NT2/D1 (cell line): ENCODE measurements at regions not wholly inside any gene's neighbourhood (a gene's known extent, or its start where the extent isn't known, plus 50 kb on each side); places are given as distances from the start of the nearest gene placed in this dataset.

ENCODE experiments used
- DNase-seq: peaks from one replicate; pipeline ENCODE4 v3.0.0-alpha.2; 2011; ENCODE audit warnings: low read depth, low spot score
- H3K27me3 ChIP-seq: 2 replicates; pipeline ENCODE4 v1.6.0; 2011; ENCODE audit warnings: mild to moderate bottlenecking; ENCODE audit not compliant: insufficient read length, insufficient read depth
- H3K36me3 ChIP-seq: 2 replicates; pipeline ENCODE4 v1.6.1; 2011; ENCODE audit warnings: mild to moderate bottlenecking, low read length, mixed read lengths; ENCODE audit not compliant: insufficient read depth, insufficient read length
- H3K4me1 ChIP-seq: 2 replicates; pipeline ENCODE4 v1.5.1; 2011; ENCODE audit not compliant: insufficient read depth, insufficient read length
- H3K4me3 ChIP-seq: 2 replicates; pipeline ENCODE4 v1.5.1; 2011; ENCODE audit warnings: low read depth; ENCODE audit not compliant: insufficient read length
- H3K9ac ChIP-seq: 2 replicates; pipeline ENCODE4 v1.6.0; 2011; ENCODE audit warnings: low read depth; ENCODE audit not compliant: insufficient read length
- H3K9me3 ChIP-seq: 2 replicates; pipeline ENCODE4 v1.5.1; 2011; ENCODE audit warnings: mild to moderate bottlenecking, low read length; ENCODE audit not compliant: insufficient read depth
- SUZ12 ChIP-seq: IDR thresholded peaks from 2 replicates; pipeline ENCODE4 v1.6.1; 2011; ENCODE audit not compliant: insufficient read length, insufficient read depth; ENCODE audit errors: extremely low read depth
- YY1 ChIP-seq: IDR thresholded peaks from 2 replicates; pipeline ENCODE4 v1.6.1; 2011; ENCODE audit not compliant: insufficient read length, insufficient read depth
- ZNF274 ChIP-seq: IDR thresholded peaks from 2 replicates; pipeline ENCODE4 v1.6.1; 2011; ENCODE audit warnings: mild to moderate bottlenecking, low read depth, low read length

- TF ChIP-seq SUZ12 (no peak), ZNF274 (no peak), YY1 (no peak)
- H3K9ac ChIP-seq = no peak overlapping the region
- no peaks in the 10 kb centered on the region for H3K27me3 ChIP-seq
- no peak overlapping the region for H3K4me3 ChIP-seq
- H3K9me3 ChIP-seq = no peaks in the 10 kb centered on the region
- no peaks in the 10 kb centered on the region for H3K4me1 ChIP-seq
- DNase-seq = no peak
- H3K36me3 ChIP-seq = no peaks in the 10 kb centered on the region
These were observed 432.1 kb upstream of the DCC start for GRCh38 chr18:51907687-51908597.

- Histone ChIP-seq H3K9ac (no peak overlapping the region), H3K36me3 (no peaks in the 10 kb centered on the region), H3K27me3 (no peaks in the 10 kb centered on the region), H3K9me3 (no peaks in the 10 kb centered on the region), H3K4me1 (no peaks in the 10 kb centered on the region), H3K4me3 (no peak overlapping the region)
- TF ChIP-seq YY1 (no peak), ZNF274 (no peak), SUZ12 (no peak)
- no peak for DNase-seq
These were observed 431.4 kb upstream of the DCC start for GRCh38 chr18:51908598-51908944.

GRCh38 chr18:51911584-51911983 is 428.4 kb upstream of the DCC start:
- no peaks in the 10 kb centered on the region for H3K36me3 ChIP-seq
- H3K9ac ChIP-seq = no peak overlapping the region
- H3K27me3 ChIP-seq = no peaks in the 10 kb centered on the region
- H3K9me3 ChIP-seq = no peaks in the 10 kb centered on the region
- TF ChIP-seq ZNF274 = no peak
- TF ChIP-seq SUZ12 = no peak
- no peak for TF ChIP-seq YY1
- no peak for DNase-seq
- no peak overlapping the region for H3K4me3 ChIP-seq
- no peaks in the 10 kb centered on the region for H3K4me1 ChIP-seq

GRCh38 chr18:51912381-51912780 is 427.6 kb upstream of the DCC start:
- no peaks in the 10 kb centered on the region for H3K9me3 ChIP-seq
- H3K9ac ChIP-seq = no peak overlapping the region
- DNase-seq = no peak
- H3K4me3 ChIP-seq = no peak overlapping the region
- no peaks in the 10 kb centered on the region for H3K36me3 ChIP-seq
- TF ChIP-seq ZNF274 (no peak), SUZ12 (no peak), YY1 (no peak)
- no peaks in the 10 kb centered on the region for H3K27me3 ChIP-seq
- H3K4me1 ChIP-seq = no peaks in the 10 kb centered on the region

GRCh38 chr18:51915176-51915575 is 424.8 kb upstream of the DCC start:
- DNase-seq = no peak
- no peak overlapping the region for H3K9ac ChIP-seq
- no peaks in the 10 kb centered on the region for H3K36me3 ChIP-seq
- no peaks in the 10 kb centered on the region for H3K27me3 ChIP-seq
- no peak overlapping the region for H3K4me3 ChIP-seq
- H3K4me1 ChIP-seq = no peaks in the 10 kb centered on the region
- H3K9me3 ChIP-seq = no peaks in the 10 kb centered on the region
- TF ChIP-seq SUZ12 (no peak), YY1 (no peak), ZNF274 (no peak)

- Histone ChIP-seq H3K9ac (no peak overlapping the region), H3K4me1 (no peaks in the 10 kb centered on the region), H3K9me3 (peaks cover 13% of the 10 kb centered on the region; the same call in 1 of the 2 replicates), H3K27me3 (no peaks in the 10 kb centered on the region), H3K36me3 (no peaks in the 10 kb centered on the region), H3K4me3 (no peak overlapping the region)
- no peak for TF ChIP-seq ZNF274
- no peak for TF ChIP-seq YY1
- TF ChIP-seq SUZ12 = no peak
- no peak for DNase-seq
These were observed 418.1 kb upstream of the DCC start for GRCh38 chr18:51921862-51922261.

- Histone ChIP-seq H3K36me3 (no peaks in the 10 kb centered on the region), H3K4me1 (no peaks in the 10 kb centered on the region), H3K27me3 (no peaks in the 10 kb centered on the region), H3K9me3 (peaks cover 13% of the 10 kb centered on the region; the same call in 1 of the 2 replicates), H3K9ac (no peak overlapping the region), H3K4me3 (no peak overlapping the region)
- TF ChIP-seq SUZ12 (no peak), ZNF274 (no peak), YY1 (no peak)
- no peak for DNase-seq
These were observed 406.1 kb upstream of the DCC start for GRCh38 chr18:51933903-51934302.
